MCF 10A (cell line): ENCODE measurements at regions not wholly inside any gene's neighbourhood (a gene's known extent, or its start where the extent isn't known, plus 50 kb on each side); places are given as distances from the start of the nearest gene placed in this dataset.

Experiments
- BruUV-seq: library from RNA; stranded (reverse); fragments of 400-500 nt; replicated peaks from 2 replicates; lab custom pipeline; 2021; lab: Mats Ljungman, UMichigan
- CTCF ChIA-PET: fragments of 300-600 bp; sonication (Branson Sonifier 250); formaldehyde crosslinking; extraction: SDS; loops from one replicate; lab custom pipeline; 2021; ENCODE audit warnings: antibody characterized with exemption, inconsistent platforms; lab: Yijun Ruan, JAX
- POLR2A ChIA-PET: fragments of 300-600, 350-650 bp; sonication (Branson Sonifier 250); formaldehyde crosslinking; extraction: SDS; loops from one replicate; lab custom pipeline; 2020; ENCODE audit warnings: antibody characterized with exemption, inconsistent platforms; lab: Yijun Ruan, JAX
- DNase-seq: peaks from one replicate; pipeline ENCODE4 v3.0.0-alpha.2; 2018; ENCODE audit not compliant: unreplicated experiment
- H3K27ac Mint-ChIP-seq: one replicate; pipeline ENCODE4 v1.8.0; 2022; ENCODE audit warnings: mild to moderate bottlenecking, low read depth, mixed read lengths; ENCODE audit not compliant: unreplicated experiment
- H3K27me3 Mint-ChIP-seq: one replicate; pipeline ENCODE4 v1.8.0; 2022; ENCODE audit warnings: mixed read lengths; ENCODE audit not compliant: insufficient read depth, unreplicated experiment
- H3K36me3 Mint-ChIP-seq: one replicate; pipeline ENCODE4 v1.8.0; 2022; ENCODE audit warnings: mild to moderate bottlenecking, moderate library complexity, mixed read lengths; ENCODE audit not compliant: insufficient read depth, unreplicated experiment
- H3K4me1 Mint-ChIP-seq: one replicate; pipeline ENCODE4 v1.8.0; 2022; ENCODE audit warnings: mixed read lengths; ENCODE audit not compliant: insufficient read depth, unreplicated experiment
- H3K4me3 Mint-ChIP-seq: one replicate; pipeline ENCODE4 v1.8.0; 2022; ENCODE audit warnings: mild to moderate bottlenecking, moderate library complexity, mixed read lengths; ENCODE audit not compliant: unreplicated experiment
- H3K9me3 Mint-ChIP-seq: one replicate; pipeline ENCODE4 v1.8.0; 2022; ENCODE audit warnings: mixed read lengths; ENCODE audit not compliant: unreplicated experiment
- CTCF ChIP-seq: fragments of 200-600 bp; IDR thresholded peaks from one replicate; pipeline ENCODE4 v1.8.0; 2022; ENCODE audit warnings: antibody characterized with exemption, mild to moderate bottlenecking; ENCODE audit not compliant: unreplicated experiment
- intact Hi-C: fragments of 100-400 bp; cut with micrococcal nuclease; formaldehyde crosslinking; loops from 2 replicates; pipeline ENCODE4 v1.14.1; 2022

DNA sequence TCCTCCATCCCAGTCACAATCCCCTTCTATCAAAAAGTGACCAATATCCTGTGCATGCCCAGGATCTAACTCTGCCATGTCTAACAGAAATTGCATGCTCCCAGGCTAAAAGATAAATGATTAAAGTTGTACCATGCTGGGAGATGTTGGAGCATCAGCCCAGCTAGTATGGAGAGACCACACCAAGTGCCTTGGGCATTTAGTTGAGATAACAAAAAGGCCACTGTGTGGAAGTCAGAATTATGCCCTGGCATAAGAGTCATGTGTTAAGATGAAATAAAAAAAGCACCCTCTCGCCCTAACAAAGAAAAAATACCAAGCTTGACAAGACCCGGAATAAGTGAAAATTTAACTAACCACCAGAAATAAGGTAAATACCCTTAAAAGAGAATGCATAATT lies 155.9 kb upstream of the CENPE start:
- ChIA-PET CTCF (no interaction called here), POLR2A (no interaction called here)
- Mint-ChIP-seq H3K4me1 (no peaks in the 10 kb centered on the region), H3K27me3 (no peaks in the 10 kb centered on the region), H3K27ac (no peak overlapping the region), H3K4me3 (no peak overlapping the region), H3K36me3 (no peaks in the 10 kb centered on the region), H3K9me3 (peaks cover 3% of the 10 kb centered on the region)
- no TSS peak for BruUV-seq
- intact Hi-C loops: no loop called here
- no peak for TF ChIP-seq CTCF
- DNase-seq: no peak

DNA sequence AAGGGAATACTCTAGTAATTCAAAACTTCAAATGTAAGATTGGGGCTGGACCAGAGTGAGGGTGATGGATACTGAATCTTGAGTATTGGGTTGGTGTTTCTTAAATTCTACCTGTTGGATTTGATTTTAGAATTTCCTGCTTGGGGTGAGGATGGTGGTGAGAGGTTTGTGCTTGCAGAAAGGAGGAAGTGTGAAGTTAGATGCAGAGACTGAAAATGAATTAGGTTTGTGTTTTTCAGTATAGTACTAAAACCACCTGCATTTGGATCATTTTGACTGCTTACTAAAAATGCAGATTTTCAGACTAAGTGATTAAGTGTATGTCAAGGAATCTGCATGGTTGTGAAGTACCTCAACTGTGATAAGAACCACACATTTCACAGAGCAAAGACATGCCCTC lies 131.5 kb upstream of the CENPE start:
- POLR2A ChIA-PET: no interaction called here
- no TSS peak for BruUV-seq

GRCh38 chr4:103324811-103325210 lies 126.7 kb upstream of the CENPE start:
- POLR2A ChIA-PET: no interaction called here
- no peaks in the 10 kb centered on the region for H3K27me3 Mint-ChIP-seq
- DNase-seq: no peak
- no peaks in the 10 kb centered on the region for H3K4me1 Mint-ChIP-seq
- intact Hi-C loops: no loop called here
- H3K4me3 Mint-ChIP-seq: no peak overlapping the region
- no peaks in the 10 kb centered on the region for H3K9me3 Mint-ChIP-seq
- TF ChIP-seq CTCF: no peak
- no peak overlapping the region for H3K27ac Mint-ChIP-seq
- H3K36me3 Mint-ChIP-seq: no peaks in the 10 kb centered on the region
- CTCF ChIA-PET: no interaction called here
- no TSS peak for BruUV-seq

More for the DNA sequence above, 131.5 kb upstream of the CENPE start:
- no peak for TF ChIP-seq CTCF
- intact Hi-C loops: no loop called here
- H3K4me3 Mint-ChIP-seq: no peak overlapping the region
- H3K27ac Mint-ChIP-seq: no peak overlapping the region
- H3K36me3 Mint-ChIP-seq: no peaks in the 10 kb centered on the region
- CTCF ChIA-PET: no interaction called here
- H3K4me1 Mint-ChIP-seq: no peaks in the 10 kb centered on the region
- no peaks in the 10 kb centered on the region for H3K27me3 Mint-ChIP-seq
- no peaks in the 10 kb centered on the region for H3K9me3 Mint-ChIP-seq
- DNase-seq: no peak

DNA sequence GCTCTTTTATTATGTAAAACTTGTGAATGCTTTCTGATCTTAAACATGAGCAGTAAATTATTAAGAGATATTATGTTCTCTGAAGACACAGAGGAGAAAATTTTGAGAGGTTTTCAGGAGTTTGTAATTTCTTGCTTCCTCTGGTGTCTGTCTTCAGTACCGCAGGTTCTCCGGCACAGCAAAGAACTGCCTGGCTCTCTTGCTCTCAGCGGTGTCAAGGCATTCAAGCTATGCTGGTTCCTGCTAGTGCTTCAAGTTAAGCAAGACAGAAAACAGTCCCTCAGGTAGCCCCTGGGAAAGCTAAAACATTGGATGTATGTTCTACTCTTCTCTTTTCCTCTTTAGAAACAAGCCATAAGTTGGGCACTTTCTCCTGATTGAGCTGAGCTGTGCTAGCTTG lies 120.2 kb upstream of the CENPE start:
- no TSS peak for BruUV-seq
- H3K4me3 Mint-ChIP-seq: no peak overlapping the region
- intact Hi-C loops: no loop called here
- ChIA-PET CTCF (interaction anchor here (0.6 kb wide), 1 partner anchor 81 kb away, joined by 3 read pairs; no protein-coding TSS in a partner anchor), POLR2A (interaction anchor here (0.6 kb wide), 1 partner anchor 53 kb away, joined by 3 read pairs; no protein-coding TSS in a partner anchor)
- no peak for TF ChIP-seq CTCF
- no peaks in the 10 kb centered on the region for H3K4me1 Mint-ChIP-seq
- H3K27me3 Mint-ChIP-seq: no peaks in the 10 kb centered on the region
- DNase-seq: no peak
- no peak overlapping the region for H3K27ac Mint-ChIP-seq
- no peaks in the 10 kb centered on the region for H3K36me3 Mint-ChIP-seq
- H3K9me3 Mint-ChIP-seq: peaks cover 10% of the 10 kb centered on the region
